AG08395 (cell line): ENCODE measurements at regions not wholly inside any gene's neighbourhood (a gene's known extent, or its start where the extent isn't known, plus 50 kb on each side); places are given as distances from the start of the nearest gene placed in this dataset.

Experiments
- DNase-seq: peaks from one replicate; pipeline ENCODE4 v3.0.0; 2012; ENCODE audit warnings: mixed read lengths, low spot score

DNA sequence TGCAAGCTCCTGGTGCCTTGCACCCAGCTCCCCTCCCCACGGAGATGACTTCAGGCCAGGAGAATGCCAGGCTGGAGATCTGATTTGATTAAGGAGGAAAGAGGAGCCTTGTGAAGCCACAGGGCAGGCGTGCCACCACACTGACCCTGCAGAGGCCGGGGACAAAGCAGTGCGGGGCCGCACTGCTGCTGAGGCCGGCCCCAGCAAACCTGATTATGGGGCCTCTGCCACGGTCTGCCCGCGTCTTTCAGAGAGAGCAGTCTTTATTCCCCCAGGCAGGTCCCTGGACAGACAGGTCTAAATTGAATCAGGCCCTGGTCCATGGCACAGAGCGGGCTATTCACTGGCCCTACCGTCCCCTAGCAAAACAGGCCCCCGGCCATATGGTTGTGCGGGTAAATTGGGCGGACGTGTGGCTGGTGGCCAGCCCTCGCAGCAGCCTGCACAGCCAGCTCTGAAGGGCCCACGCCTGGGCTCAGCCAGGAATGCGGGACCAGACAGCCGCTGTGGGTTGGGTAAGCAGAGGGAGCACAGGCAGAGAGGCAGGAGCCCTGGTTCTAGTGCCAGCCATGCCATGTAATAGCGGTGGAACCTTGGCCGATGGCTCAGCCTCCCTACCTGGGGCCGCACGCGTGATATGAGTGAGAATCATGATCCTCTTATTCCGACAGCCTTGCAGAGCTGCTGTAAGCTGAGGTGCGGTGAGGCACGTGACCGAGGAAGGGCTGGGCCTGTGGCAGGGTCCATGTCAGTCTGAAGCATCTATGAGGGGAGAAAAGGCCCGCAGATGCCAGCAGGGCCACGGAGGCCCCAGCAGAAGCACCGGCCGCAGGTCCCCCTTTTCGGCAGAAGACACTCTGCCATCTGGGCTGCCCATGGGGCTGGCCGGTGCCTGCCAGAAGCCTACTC, 97.3 kb upstream of the MYCN start:
- no peak for DNase-seq

DNA sequence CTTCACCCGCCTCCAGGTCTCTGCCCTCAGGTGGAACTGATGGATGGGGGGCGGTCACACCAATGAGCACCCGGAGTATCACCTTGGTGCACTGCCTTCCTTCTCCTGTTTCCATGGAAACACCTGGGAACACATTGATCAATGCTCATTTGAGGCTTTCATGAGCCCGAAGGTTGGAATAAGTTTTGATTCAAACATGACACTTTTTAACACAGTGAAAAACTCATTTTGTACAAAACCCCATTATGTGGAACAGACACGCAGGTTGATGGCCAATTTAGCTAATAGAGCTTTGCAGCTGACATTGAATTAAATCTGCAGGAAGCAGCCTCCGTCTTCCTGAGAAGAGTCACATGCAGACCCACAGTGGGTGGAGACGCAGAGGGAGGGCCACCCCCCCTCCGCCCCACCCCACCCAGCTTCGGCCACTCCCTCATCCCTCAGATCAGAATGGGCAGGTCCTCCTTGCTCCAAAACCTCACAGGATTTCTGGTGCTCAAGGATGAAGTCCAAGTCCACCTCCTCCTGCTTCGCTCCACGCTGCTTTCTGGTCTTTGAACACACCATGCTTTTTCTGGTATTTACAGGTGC, 96.0 kb upstream of the MYCN start:
- DNase-seq, result no peak

DNA sequence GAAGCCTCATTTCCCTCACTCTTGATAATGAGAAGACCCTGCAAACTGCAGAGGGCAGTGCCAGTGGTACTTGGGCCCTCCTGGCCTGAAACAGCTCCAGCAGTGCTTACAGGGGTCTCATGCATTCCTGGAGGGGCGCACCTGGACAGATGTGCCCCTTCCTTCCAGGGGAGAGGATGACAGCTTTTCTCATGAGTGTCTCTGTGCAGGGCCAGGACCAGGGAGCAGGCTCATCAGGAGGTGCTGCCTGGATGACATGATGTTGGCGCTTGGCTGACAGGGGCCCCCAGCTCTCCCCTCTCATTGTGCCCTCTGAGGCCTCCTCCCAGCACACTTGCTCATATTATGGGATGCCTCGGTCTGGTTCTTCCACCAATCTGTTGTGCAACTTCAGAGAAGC, 95.1 kb upstream of the MYCN start:
- no peak for DNase-seq

DNA sequence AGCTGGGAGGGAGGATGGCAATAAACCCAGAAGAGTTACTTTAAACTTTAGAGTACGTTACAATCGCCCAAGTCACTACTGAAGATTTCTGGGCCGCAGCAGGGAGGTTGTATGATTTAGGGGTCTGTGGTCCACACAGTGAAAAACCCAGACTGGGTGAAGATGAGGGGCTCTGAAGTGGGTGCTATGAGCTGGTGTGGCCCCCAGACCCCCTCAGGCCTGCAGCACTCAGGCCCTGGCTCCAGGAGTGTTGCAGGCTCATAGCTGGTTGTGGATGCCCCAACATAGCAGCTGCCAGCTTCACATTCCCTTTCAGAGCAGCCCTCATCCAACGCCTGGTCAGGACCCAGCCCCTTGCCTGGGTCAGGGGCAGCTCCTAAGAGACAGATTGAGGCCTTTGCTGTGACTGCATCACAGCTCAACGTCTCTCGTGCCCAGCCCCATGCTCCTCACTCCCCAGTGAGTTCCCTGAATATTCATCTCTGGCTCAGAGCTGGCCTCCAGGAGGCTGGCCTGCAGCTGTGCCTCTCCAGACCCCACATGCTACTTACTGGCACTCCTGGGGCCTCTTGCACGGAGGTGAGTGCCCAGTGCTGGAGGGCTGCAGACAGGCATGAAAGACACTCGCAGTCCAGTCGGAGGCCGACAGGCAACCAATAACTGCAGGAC, 94.5 kb upstream of the MYCN start:
- no peak for DNase-seq

DNA sequence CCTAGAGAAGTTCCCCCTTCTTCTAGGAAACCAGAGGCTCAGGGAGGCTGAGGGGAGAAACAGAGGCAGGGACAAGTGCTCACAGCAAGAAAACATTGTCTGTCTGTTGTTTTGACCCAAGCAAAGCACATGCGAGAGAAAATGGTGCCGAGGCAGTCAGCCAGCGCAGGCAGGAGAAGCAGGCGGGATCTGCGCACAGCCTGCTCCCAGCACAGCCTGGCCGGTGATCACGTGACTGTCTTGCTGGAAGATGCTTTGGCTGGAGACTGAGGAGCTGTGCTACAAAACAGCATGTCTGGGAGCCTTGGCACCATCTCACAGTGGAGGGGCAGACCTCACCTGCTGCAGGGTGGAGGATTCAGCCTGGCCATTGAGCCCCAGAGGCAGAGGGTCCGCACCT, 93.7 kb upstream of the MYCN start:
- DNase-seq, result no peak

DNA sequence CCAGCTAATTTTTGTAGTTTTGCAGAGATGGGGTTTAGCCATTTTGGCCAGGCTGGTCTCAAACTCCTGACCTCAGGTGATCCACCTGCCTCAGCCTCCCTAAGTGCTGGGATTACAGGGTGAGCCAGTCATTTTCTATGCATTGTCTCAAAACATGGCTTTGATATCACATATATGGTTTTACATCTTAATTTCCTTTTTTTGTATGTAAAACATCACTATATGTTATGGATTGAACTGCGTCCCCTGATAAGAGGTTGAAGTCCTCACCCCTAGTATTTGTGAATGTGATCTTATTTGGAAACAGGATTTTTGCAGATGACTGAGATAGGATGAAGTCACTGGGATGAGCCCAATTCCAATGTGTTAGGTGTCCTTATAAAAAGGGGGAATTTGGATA, 89.8 kb upstream of the MYCN start:
- no peak for DNase-seq

DNA sequence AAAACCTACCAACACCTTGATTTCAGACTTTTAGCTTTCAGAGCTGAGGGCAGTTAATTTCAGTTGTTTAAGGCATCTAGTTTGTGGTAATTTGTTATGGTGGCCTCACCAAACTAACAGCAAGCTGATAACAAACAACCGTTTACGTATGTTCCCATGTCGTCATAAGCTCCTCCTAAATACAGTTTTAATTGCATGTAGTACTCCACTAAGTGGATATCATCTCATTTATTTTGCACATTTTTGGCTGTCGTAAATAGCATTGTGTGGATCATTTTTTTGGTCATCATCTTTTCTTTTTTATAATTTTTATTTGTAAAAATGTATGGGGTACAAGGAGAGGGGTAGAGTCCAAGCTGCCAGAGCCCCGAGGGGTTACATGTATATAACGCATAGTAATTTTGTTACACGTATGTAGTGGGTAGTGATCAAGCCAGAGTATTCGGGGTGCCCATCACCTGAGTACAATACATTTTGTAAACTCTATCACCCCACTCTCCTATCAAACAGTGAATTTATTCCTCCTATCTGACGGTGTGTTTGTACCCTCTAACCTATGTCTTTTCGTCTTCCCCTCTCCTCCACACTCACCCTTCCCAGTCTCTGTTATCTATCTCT, 89.2 kb upstream of the MYCN start:
- no peak for DNase-seq

DNA sequence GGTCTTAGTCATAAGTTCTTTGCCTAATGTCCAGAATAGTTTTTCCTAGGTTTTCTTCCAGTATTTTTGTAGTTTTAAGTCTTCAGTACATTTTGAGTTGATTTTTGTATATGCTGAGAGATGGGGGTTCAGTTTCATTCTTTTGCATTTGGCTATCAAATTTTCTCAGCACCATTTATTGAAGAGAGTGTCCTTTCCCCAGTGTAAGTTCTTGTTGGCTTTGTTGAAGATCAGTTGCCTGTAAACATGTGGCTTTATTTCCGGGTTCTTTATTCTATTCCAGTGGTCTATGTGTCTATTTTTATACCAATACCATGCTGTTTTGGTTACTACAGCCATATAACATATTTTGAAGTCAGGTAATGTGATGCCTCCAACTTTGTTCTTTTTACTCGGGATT, 87.5 kb upstream of the MYCN start:
- DNase-seq, result no peak

DNA sequence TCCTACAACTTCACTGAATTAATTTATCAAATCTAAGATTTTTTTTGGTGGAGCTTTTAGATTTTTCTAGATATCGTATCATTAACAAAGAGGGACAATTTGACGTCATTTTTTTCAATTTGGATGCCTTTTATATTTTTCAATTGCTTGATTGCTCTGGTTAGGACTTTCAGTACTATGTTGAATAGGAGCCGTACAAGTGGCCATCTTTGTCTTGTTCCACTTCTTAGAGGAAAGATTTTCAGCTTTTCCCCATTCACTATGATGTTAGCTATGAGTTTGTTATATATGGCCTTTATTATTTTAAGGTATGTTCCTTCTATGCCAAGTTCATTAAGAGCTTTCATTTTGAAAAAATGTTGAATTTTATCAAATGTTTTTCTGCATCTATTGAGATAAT, 86.4 kb upstream of the MYCN start:
- DNase-seq, result no peak

DNA sequence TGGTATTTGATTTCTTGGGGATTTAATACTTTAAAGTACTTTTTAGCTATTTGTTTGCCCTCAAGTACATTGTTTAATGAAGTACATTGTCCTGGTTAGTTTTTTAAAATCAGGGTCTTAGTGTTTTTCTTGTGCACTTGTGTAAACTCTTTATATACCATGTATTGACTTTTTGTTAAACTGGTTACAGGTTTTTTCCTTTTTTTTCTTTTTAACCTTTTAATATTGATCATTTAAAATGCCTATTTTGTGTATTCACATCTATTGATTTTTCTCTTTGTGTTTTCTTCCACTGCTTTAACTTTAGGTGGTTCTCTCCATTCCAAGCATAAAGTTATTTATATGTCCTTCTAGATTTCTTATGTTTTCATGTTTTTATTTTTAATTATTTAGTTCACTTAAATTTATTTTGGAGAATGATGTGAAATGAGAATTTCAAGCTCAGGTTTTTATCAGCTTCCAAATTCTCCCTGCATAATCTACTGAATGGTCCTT, 84.5 kb upstream of the MYCN start:
- no peak for DNase-seq

DNA sequence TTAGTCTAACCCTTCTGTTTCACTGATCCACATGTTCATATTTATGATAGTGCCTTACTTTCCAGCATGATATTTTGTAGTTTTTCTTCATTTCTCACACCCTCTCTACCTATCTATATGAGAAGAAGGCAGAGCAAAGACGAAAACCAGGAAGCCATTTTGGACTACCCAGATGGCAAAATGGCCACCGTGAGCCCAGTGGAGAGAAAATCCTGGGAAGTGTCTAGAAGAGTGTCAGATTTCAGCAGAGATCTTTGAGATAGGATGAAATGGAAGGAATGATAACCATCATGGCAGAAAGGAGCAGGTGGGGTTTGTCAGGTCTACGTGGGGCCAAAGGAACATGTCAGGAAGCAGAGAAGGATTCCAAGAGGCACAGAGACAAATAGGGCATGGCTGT, 84.0 kb upstream of the MYCN start:
- no peak for DNase-seq

DNA sequence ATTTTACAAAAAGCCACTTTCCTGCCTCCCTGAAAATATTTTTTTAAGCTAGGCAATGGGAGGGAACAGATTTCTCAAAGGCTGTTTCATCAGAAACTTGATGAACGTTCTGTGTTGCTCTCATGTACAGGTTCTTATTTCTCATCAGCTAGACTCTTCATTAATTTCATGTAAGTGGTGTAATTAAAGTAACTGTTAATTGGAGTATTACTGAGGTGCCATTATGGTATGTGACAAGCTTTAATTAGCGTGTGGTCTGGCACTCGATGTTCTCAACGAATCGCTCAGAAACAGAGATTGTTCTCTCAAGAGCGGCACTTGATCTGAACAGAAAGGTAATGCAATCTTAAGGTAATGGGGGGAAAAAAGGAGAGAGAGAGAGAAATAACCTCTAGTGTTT, 81.9 kb upstream of the MYCN start:
- no peak for DNase-seq

DNA sequence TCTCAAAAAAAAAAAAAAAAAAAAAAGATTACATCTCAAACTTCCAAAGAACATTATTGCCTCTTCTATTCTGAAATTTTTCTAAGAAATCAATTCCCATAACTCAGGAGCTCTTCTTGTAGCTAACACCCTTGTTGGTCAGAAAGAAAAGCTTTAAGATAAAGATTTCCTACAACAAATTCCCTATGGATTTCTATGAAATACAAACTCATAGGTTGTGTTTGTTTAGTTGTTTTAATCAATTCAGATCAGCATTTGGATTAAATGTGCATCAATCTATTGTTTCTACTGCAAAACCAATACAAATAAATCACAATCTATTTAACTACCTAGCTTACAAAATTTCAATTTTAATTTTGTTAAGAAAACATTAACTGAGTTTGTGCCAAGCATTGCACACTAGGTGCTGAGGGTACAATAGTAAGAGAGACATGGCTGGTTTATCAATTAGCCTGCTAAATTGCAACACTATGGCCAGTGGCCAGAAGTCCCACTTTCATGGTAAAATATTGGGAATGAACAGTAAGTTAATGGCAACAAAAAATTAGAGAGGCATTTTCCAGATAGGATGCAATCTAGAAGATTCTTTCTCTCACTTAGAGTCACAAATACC, 80.2 kb upstream of the MYCN start:
- no peak for DNase-seq

DNA sequence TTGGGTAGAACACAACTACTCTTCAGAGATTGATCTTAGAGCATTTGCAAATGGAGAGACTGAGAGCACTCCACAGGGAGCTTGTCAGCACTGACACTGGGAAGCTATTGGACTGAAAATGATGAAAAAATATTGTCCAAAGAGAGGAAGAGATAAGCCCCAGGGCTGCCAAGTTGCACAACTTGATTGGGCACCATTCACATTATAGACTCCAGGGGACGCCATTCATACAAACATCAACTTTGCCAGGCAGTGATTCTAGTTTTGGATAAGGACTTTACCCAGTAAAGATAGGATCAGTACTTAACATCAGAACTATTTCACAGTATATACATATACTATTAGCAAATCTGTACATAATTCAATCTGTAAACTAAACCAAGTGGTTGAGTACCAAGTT, 79.6 kb upstream of the MYCN start:
- no peak for DNase-seq

DNA sequence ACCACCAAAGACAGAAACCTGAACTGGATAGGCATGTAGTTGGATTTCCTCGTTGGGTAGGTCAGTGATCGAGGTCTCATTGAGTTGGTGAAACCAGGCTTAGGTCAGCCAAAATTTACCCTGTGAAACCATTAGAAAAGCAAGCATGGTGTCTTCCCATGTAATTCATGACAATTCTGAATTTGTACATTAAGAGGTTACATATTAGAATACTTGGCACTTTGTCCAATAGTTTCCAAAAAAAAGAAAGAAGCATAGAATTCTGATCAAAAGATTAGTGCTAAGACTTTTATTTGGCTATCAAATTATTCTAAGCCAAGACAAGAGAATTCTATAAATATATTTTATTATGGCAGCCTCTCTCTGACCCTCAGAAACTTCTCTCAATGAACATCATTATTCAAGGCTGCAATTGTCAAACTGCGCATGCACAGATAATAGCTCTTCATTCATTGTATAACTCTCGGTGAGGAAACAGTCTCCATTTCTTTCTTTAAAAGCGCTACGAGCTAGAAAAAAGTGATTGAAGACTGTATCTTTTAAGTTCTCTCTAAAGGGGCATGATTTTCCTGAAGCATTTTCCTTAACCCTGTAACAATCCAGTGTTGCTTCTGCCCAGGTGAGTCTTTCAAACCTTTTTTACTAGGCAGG, 79.1 kb upstream of the MYCN start:
- DNase-seq, result no peak

DNA sequence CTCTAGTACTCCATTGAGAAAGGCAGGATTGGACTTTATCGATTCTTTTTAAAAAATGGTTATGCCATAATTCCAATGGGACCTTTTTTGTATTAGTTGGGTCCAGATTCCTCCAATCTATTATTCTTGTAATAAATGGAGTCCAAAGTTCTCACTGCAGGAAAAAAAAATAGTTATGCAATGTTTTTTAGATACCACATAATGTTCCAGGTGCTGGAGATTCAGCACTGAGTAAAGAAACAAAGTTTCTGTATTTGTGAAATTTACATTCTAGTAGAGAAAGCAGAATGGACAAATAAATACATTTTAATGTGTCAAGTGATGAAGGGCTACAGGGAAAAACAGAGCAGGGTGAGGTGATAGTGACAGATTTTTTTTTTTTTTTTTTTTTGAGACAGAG, 78.5 kb upstream of the MYCN start:
- no peak for DNase-seq

DNA sequence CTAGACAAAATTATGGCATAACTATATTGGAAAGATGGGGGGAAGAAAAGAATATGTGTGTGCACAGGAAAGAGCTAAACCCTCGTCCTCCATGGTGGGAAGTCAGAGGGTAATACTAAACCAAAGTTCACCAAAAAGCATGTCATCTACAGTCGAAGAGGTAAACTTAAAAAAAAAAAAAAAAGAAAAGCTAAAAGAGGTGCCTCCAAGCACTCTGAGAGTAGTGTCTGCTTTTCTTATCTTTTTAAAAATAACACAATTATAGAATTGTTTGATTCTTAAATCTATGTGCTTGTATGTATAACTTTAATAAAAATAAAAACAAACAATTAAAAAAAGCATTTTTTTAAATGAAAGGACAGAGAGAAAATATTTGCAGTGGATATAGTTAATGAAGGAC, 77.3 kb upstream of the MYCN start:
- no peak for DNase-seq

DNA sequence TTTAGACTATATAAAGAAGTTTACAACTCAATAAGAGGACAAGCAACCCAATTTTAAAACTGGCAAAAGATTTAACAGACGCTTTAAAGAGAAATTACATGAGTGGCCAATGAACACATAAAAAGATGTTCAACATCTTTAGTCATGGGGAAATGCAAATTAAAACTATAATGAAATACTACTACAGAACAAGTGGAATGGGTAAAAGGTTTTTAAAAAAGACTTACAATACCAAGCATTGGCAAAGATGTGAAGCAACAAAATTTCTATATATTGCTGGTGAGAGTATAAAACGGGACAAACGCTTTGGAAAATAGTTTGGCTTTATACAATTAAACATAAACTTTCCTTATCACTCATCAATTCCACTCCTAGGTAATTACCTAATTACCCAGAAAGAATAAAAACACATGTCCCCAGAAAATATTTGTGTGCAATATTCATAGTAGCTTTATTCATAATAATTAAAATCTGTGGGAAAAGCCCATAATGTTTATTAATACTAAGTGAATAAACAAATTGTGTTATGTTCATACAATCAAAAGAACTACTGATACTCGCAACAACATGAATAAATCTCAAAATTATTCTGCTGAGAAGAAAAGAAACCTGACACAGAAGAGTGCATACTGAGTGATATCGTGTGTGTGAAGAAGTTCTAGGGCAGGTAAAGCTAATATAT, 76.7 kb upstream of the MYCN start:
- DNase-seq, result no peak

DNA sequence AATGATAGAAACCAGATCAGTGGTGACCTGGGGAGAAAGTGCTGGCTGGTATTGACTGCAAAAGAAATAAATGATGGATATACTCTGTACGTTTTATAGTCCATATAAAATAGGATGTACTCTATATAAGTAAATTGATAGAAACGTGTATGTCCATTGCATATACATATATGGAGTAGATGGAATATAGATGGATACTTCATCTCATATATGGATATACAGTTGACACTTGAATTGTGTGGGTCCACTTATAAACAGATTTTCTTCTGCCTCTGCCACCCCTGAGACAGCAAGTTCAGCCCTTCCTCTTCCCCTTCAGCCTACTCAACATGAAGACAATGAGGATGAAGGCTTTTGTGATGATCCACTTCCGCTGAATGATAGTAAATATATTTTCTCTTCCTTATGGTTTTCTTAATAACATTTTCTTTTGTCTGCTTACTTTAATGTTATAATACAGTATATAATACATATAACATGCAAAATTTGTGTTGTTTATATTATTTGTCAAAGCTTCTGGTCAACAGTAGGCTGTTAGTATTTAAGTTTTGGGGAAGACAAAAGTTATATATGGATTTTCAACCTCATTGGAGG, 76.1 kb upstream of the MYCN start:
- DNase-seq, result no peak

DNA sequence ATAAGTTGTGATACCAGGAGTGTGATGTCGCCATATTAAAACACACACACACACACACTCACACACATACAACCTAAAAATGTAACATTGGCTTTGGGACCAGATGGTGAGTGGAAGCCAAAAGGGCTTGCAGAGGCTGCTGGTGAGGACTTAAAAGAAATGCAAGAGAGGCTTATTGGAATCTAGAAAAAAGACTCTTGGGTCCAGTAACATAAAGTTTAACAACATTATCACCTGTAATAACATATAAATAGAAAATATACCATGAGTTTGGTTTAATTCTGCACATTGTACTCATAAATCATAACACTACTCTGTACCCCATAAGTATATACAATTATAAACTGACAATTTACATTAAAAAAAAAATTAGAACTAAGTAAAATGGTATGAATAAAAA, 74.4 kb upstream of the MYCN start:
- no peak for DNase-seq
